PC-9 (cell line): ENCODE measurements at regions not wholly inside any gene's neighbourhood (a gene's known extent, or its start where the extent isn't known, plus 50 kb on each side); places are given as distances from the start of the nearest gene placed in this dataset.

Experiments used
- BruUV-seq: library from RNA; stranded (reverse); fragments of 400-500 nt; replicated peaks from 2 replicates; lab custom pipeline; 2021; lab: Mats Ljungman, UMichigan
- CTCF ChIA-PET: fragments of 300-600 bp; sonication (Branson Sonifier 250); formaldehyde crosslinking; loops from one replicate; lab custom pipeline; 2022; ENCODE audit warnings: antibody characterized with exemption; lab: Charles Lee
- POLR2A ChIA-PET: fragments of 300-600 bp; sonication (Branson Sonifier 250); formaldehyde crosslinking; loops from one replicate; lab custom pipeline; 2022; ENCODE audit warnings: antibody characterized with exemption; ENCODE audit not compliant: unreplicated experiment; lab: Charles Lee
- DNase-seq, 2 experiments: peaks; one replicate each; pipeline versions ENCODE4 v3.0.0 to v3.0.0-alpha.2; 2015 to 2022; ENCODE audit warnings: mixed read lengths in 1 of 2
- H2AFZ ChIP-seq: fragments of 200-600 bp; sonication (generic); 2 replicates; pipeline ENCODE4 v1.8.1; 2017; ENCODE audit warnings: antibody characterized with exemption
- H3F3A ChIP-seq: fragments of 200-600 bp; sonication (generic); 2 replicates; pipeline ENCODE4 v1.8.1; 2017; ENCODE audit warnings: antibody characterized with exemption, mild to moderate bottlenecking, low read depth; ENCODE audit not compliant: insufficient read depth
- H3K27ac ChIP-seq: fragments of 200-600 bp; sonication (generic); 2 replicates; pipeline ENCODE4 v1.6.1; 2016; ENCODE audit warnings: mixed run types
- H3K27me3 ChIP-seq: fragments of 200-600 bp; sonication (generic); 2 replicates; pipeline ENCODE4 v1.6.1; 2016; ENCODE audit warnings: low read depth, mixed run types; ENCODE audit not compliant: insufficient read depth
- H3K36me3 ChIP-seq: fragments of 200-600 bp; sonication (generic); 2 replicates; pipeline ENCODE4 v1.6.1; 2016; ENCODE audit warnings: low read depth, mixed run types
- H3K4me1 ChIP-seq: fragments of 200-600 bp; sonication (generic); replicated peaks from 2 replicates; pipeline ENCODE4 v1.6.1; 2016; ENCODE audit warnings: mixed run types; ENCODE audit not compliant: insufficient read depth
- H3K4me2 ChIP-seq: fragments of 200-600 bp; sonication (generic); 2 replicates; pipeline ENCODE4 v1.6.1; 2017; ENCODE audit warnings: mixed run types
- H3K4me3 ChIP-seq: fragments of 200-600 bp; sonication (generic); 2 replicates; pipeline ENCODE4 v1.6.1; 2016; ENCODE audit warnings: mixed run types
- H3K79me2 ChIP-seq: fragments of 200-600 bp; sonication (generic); 2 replicates; pipeline ENCODE4 v1.6.1; 2017; ENCODE audit warnings: low read depth, mixed run types
- H3K9me2 ChIP-seq: fragments of 200-600 bp; sonication (generic); 2 replicates; pipeline ENCODE4 v1.8.1; 2017; ENCODE audit warnings: mild to moderate bottlenecking; ENCODE audit not compliant: insufficient read depth
- H3K9me3 ChIP-seq: fragments of 200-600 bp; sonication (generic); 2 replicates; pipeline ENCODE4 v1.8.1; 2016; ENCODE audit warnings: low read depth; ENCODE audit not compliant: insufficient read depth
- H4K20me1 ChIP-seq: fragments of 200-600 bp; sonication (generic); 2 replicates; pipeline ENCODE4 v1.8.1; 2017; ENCODE audit not compliant: insufficient read depth
- CTCF ChIP-seq: fragments of 200-600 bp; sonication (generic); conservative IDR thresholded peaks from 2 replicates; pipeline ENCODE4 v1.6.1; 2017; ENCODE audit warnings: mixed run types, antibody characterized with exemption, mild to moderate bottlenecking, moderate library complexity
- EZH2 ChIP-seq: fragments of 200-600 bp; sonication (generic); IDR thresholded peaks from 2 replicates; pipeline ENCODE4 v1.8.0; 2017; ENCODE audit warnings: antibody characterized with exemption, low read depth
- intact Hi-C: fragments of 100-400 bp; cut with micrococcal nuclease; formaldehyde crosslinking; loops from one replicate; pipeline ENCODE4 v1.10.0; 2022; ENCODE audit not compliant: unreplicated experiment

GRCh38 chrX:17930850-17931249 is 69.8 kb upstream of the RAI2 start:
- Histone ChIP-seq H3K27ac (no peak overlapping the region), H3K9me2 (no peaks in the 10 kb centered on the region), H4K20me1 (no peaks in the 10 kb centered on the region), H3K4me2 (no peak overlapping the region), H3K79me2 (no peaks in the 10 kb centered on the region), H3K4me1 (no peaks in the 10 kb centered on the region), H3K36me3 (no peaks in the 10 kb centered on the region), H3K27me3 (no peaks in the 10 kb centered on the region; the same call in none of the 2 replicates), H3K9me3 (no peaks in the 10 kb centered on the region), H3K4me3 (no peak overlapping the region), H2AFZ (no peak overlapping the region), H3F3A (no peaks in the 10 kb centered on the region)
- no peak for DNase-seq
- TF ChIP-seq EZH2: no peak
- TF ChIP-seq CTCF: no peak
- POLR2A ChIA-PET: no interaction called here
- intact Hi-C loops: no loop called here
- CTCF ChIA-PET: no interaction called here
- BruUV-seq: no TSS peak

- no peaks in the 10 kb centered on the region for H3K4me1 ChIP-seq
- CTCF ChIA-PET: no interaction called here
- TF ChIP-seq EZH2: no peak
- TF ChIP-seq CTCF: no peak
- no peaks in the 10 kb centered on the region for H3F3A ChIP-seq
- H3K27ac ChIP-seq: no peak overlapping the region
- no peak overlapping the region for H3K4me3 ChIP-seq
- no peak for DNase-seq
- H3K79me2 ChIP-seq: no peaks in the 10 kb centered on the region
- intact Hi-C loops: no loop called here
- H3K27me3 ChIP-seq: no peaks in the 10 kb centered on the region
- H4K20me1 ChIP-seq: no peaks in the 10 kb centered on the region
- H3K9me3 ChIP-seq: no peaks in the 10 kb centered on the region
- H3K36me3 ChIP-seq: no peaks in the 10 kb centered on the region
- no peaks in the 10 kb centered on the region for H3K9me2 ChIP-seq
- POLR2A ChIA-PET: no interaction called here
- no peak overlapping the region for H2AFZ ChIP-seq
- no peak overlapping the region for H3K4me2 ChIP-seq
- BruUV-seq: no TSS peak
These were observed 62.4 kb upstream of the RAI2 start for GRCh38 chrX:17923546-17923945.

- no peaks in the 10 kb centered on the region for H3K27me3 ChIP-seq
- ChIA-PET POLR2A (no interaction called here), CTCF (no interaction called here)
- no peak overlapping the region for H3K4me3 ChIP-seq
- no peaks in the 10 kb centered on the region for H3K9me2 ChIP-seq
- no peak overlapping the region for H3K27ac ChIP-seq
- H4K20me1 ChIP-seq: no peaks in the 10 kb centered on the region
- no peak for DNase-seq
- H2AFZ ChIP-seq: no peak overlapping the region
- no peak overlapping the region for H3K4me2 ChIP-seq
- no peaks in the 10 kb centered on the region for H3K9me3 ChIP-seq
- TF ChIP-seq EZH2 (no peak), CTCF (no peak)
- H3K4me1 ChIP-seq: no peaks in the 10 kb centered on the region
- BruUV-seq: no TSS peak
- intact Hi-C loops: no loop called here
- H3K36me3 ChIP-seq: no peaks in the 10 kb centered on the region
- no peaks in the 10 kb centered on the region for H3K79me2 ChIP-seq
- no peaks in the 10 kb centered on the region for H3F3A ChIP-seq
These were observed 61.2 kb upstream of the RAI2 start for GRCh38 chrX:17922303-17922702.
